ENCODE measurements at regions not wholly inside any gene's neighbourhood (a gene's known extent, or its start where the extent isn't known, plus 50 kb on each side); places are given as distances from the start of the nearest gene placed in this dataset.

GRCh38 chr10:33709008-33709753, 374.7 kb upstream of the NRP1 start:
- TF ChIP-seq POLR2A (IDR thresholded peaks at IDR 0.05) (no peak), CTCF (IDR thresholded peaks at IDR 0.05) (no peak)

All from adrenal gland (tissue), 5 donors.